GM12892 (cell line): ENCODE measurements at regions not wholly inside any gene's neighbourhood (a gene's known extent, or its start where the extent isn't known, plus 50 kb on each side); places are given as distances from the start of the nearest gene placed in this dataset.

Source experiments
- POLR2A ChIP-seq: IDR thresholded peaks from 2 replicates; pipeline ENCODE4 v1.6.1; 2011; ENCODE audit warnings: low read depth, low read length, control low read depth
- POLR2AphosphoS5 ChIP-seq: IDR thresholded peaks from 2 replicates; pipeline ENCODE4 v1.6.1; 2011; ENCODE audit warnings: low read depth, low read length, control low read depth

GRCh38 chr2:217444932-217445331, 557.9 kb downstream of the TNS1 start:
- TF ChIP-seq POLR2A (no peak), POLR2AphosphoS5 (no peak)
